ENCODE measurements at regions not wholly inside any gene's neighbourhood (a gene's known extent, or its start where the extent isn't known, plus 50 kb on each side); places are given as distances from the start of the nearest gene placed in this dataset.

DNA sequence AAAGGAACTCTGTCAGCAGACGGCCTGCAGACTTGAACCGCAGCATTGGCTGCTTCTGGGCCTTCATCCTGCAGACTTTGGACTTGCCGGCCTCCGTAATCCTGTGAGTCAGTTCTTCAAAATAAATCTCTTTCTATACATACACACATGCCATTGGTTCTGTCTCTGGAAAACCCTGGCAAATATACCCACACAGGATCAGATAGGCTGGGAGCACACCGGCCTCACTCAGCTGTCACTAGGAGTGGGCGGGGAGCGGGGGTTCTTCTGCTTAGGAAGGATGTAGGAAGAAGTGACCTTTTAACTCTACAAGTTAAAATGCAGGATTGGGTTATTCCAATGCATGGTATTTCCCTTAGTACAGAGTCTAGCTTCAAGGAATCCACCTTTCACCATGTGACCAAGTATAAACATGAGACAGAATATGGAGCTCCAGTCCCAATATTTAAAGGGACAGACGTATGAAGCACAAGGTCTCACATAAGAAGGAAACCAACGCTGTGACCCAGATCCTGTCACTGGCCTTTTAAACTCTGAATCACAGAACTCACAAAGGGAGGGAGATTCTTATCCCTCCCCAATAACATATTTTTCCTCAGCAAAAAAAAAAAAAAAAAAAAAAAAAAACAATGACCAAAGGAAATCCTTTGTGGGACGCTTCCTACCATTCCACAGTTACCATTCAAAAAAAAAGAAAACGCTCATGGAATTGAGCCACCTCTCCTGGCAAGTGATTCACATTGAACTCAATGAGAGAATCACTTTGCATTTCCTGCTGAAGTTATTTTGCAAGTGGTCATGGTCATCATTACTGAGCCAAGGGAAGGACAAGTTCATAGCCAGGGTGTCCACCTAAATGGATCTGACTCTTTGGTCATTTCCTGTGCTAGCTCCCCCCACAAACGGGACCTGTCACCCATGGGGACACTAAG is 352.9 kb downstream of the FOXO1 start:
- H3K36me3 Mint-ChIP-seq (ENCODE audit: unreplicated experiment): no peaks in the 10 kb centered on the region
- H3K27me3 Mint-ChIP-seq (ENCODE audit: unreplicated experiment): no peaks in the 10 kb centered on the region
- no peaks in the 10 kb centered on the region for H3K4me1 Mint-ChIP-seq (ENCODE audit: low read depth, unreplicated experiment)
- no peak overlapping the region for H3K27ac Mint-ChIP-seq (ENCODE audit: unreplicated experiment)
- peaks cover 11% of the 10 kb centered on the region for H3K9me3 Mint-ChIP-seq (ENCODE audit: unreplicated experiment)
- TF ChIP-seq, protein P1, sequence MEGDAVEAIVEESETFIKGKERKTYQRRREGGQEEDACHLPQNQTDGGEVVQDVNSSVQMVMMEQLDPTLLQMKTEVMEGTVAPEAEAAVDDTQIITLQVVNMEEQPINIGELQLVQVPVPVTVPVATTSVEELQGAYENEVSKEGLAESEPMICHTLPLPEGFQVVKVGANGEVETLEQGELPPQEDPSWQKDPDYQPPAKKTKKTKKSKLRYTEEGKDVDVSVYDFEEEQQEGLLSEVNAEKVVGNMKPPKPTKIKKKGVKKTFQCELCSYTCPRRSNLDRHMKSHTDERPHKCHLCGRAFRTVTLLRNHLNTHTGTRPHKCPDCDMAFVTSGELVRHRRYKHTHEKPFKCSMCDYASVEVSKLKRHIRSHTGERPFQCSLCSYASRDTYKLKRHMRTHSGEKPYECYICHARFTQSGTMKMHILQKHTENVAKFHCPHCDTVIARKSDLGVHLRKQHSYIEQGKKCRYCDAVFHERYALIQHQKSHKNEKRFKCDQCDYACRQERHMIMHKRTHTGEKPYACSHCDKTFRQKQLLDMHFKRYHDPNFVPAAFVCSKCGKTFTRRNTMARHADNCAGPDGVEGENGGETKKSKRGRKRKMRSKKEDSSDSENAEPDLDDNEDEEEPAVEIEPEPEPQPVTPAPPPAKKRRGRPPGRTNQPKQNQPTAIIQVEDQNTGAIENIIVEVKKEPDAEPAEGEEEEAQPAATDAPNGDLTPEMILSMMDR (IDR thresholded peaks at IDR 0.05; ENCODE audit: partially characterized antibody, unreplicated experiment): no peak
- no peak overlapping the region for H3K4me3 Mint-ChIP-seq (ENCODE audit: unreplicated experiment)
- no peak for DNase-seq

- H3K4me3 Mint-ChIP-seq (ENCODE audit: unreplicated experiment): no peak overlapping the region
- peaks cover 11% of the 10 kb centered on the region for H3K9me3 Mint-ChIP-seq (ENCODE audit: unreplicated experiment)
- TF ChIP-seq, protein P1 (IDR thresholded peaks at IDR 0.05; ENCODE audit: partially characterized antibody, unreplicated experiment): no peak
- no peak overlapping the region for H3K27ac Mint-ChIP-seq (ENCODE audit: unreplicated experiment)
- H3K36me3 Mint-ChIP-seq (ENCODE audit: unreplicated experiment): no peaks in the 10 kb centered on the region
- H3K27me3 Mint-ChIP-seq (ENCODE audit: unreplicated experiment): no peaks in the 10 kb centered on the region
- H3K4me1 Mint-ChIP-seq (ENCODE audit: low read depth, unreplicated experiment): no peaks in the 10 kb centered on the region
- DNase-seq: no peak
These were observed 350.9 kb downstream of the FOXO1 start for GRCh38 chr13:40315416-40316064.

GRCh38 chr13:40316301-40316700 is 350.1 kb downstream of the FOXO1 start:
- H3K36me3 Mint-ChIP-seq (ENCODE audit: unreplicated experiment): no peaks in the 10 kb centered on the region
- TF ChIP-seq, protein P1 (IDR thresholded peaks at IDR 0.05; ENCODE audit: partially characterized antibody, unreplicated experiment): no peak
- H3K27me3 Mint-ChIP-seq (ENCODE audit: unreplicated experiment): no peaks in the 10 kb centered on the region
- DNase-seq: no peak
- no peak overlapping the region for H3K27ac Mint-ChIP-seq (ENCODE audit: unreplicated experiment)
- peaks cover 11% of the 10 kb centered on the region for H3K9me3 Mint-ChIP-seq (ENCODE audit: unreplicated experiment)
- no peak overlapping the region for H3K4me3 Mint-ChIP-seq (ENCODE audit: unreplicated experiment)
- no peaks in the 10 kb centered on the region for H3K4me1 Mint-ChIP-seq (ENCODE audit: low read depth, unreplicated experiment)

DNA sequence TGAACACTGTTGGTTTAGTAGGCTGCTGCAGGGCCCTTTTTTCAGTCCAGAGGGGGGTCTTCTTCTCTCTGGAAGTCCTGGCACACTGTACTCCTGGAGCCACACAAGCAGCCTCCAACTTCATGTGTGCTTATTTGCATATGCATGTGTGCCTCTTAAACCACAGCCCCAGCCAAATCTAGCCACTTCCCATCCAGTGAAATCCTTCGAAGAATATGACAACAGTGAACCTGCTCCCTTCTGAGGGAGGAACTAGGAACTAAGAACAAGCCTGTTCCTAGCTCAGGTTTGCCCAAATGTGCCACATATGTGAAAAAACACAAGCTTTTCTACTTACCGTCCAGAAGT is 348.5 kb downstream of the FOXO1 start:
- TF ChIP-seq, protein P1 (IDR thresholded peaks at IDR 0.05; ENCODE audit: partially characterized antibody, unreplicated experiment): no peak
- Mint-ChIP-seq H3K4me3 (ENCODE audit: unreplicated experiment) (no peak overlapping the region), H3K9me3 (ENCODE audit: unreplicated experiment) (peaks cover 10% of the 10 kb centered on the region), H3K36me3 (ENCODE audit: unreplicated experiment) (peaks cover under 1% of the 10 kb centered on the region), H3K27ac (ENCODE audit: unreplicated experiment) (no peak overlapping the region), H3K4me1 (ENCODE audit: low read depth, unreplicated experiment) (no peaks in the 10 kb centered on the region), H3K27me3 (ENCODE audit: unreplicated experiment) (no peaks in the 10 kb centered on the region)
- DNase-seq: no peak

- Mint-ChIP-seq H3K4me1 (ENCODE audit: low read depth, unreplicated experiment) (no peaks in the 10 kb centered on the region), H3K9me3 (ENCODE audit: unreplicated experiment) (peaks cover 12% of the 10 kb centered on the region)
These were observed 348.1 kb downstream of the FOXO1 start for GRCh38 chr13:40318366-40318765.

More at GRCh38 chr13:40318366-40318765, 348.1 kb downstream of the FOXO1 start:
- DNase-seq: no peak
- Mint-ChIP-seq H3K27ac (ENCODE audit: unreplicated experiment) (no peak overlapping the region), H3K36me3 (ENCODE audit: unreplicated experiment) (peaks cover 4% of the 10 kb centered on the region), H3K27me3 (ENCODE audit: unreplicated experiment) (peaks cover 2% of the 10 kb centered on the region), H3K4me3 (ENCODE audit: unreplicated experiment) (no peak overlapping the region)
- TF ChIP-seq, protein P1 (IDR thresholded peaks at IDR 0.05; ENCODE audit: partially characterized antibody, unreplicated experiment): no peak

Data from glutamatergic neuron (in vitro differentiated cells).